ENCODE measurements at regions not wholly inside any gene's neighbourhood (a gene's known extent, or its start where the extent isn't known, plus 50 kb on each side); places are given as distances from the start of the nearest gene placed in this dataset.

- intact Hi-C loops (cut with DNase I) = no loop called here
- no peaks in the 10 kb centered on the region for H3K36me3 ChIP-seq
- no peak for TF ChIP-seq POLR2A (IDR thresholded peaks at IDR 0.05)
- TF ChIP-seq POLR2AphosphoS5 (IDR thresholded peaks at IDR 0.05) = no peak
- TF ChIP-seq EP300 (IDR thresholded peaks at IDR 0.05) = no peak
- no peaks in the 10 kb centered on the region for H3K4me1 ChIP-seq
- no peak overlapping the region for H3K27ac ChIP-seq
- 88% methylated on average over 13 of the region's 13 CpGs for WGBS, 2 donors
- peaks cover 0 to 14% (median 0%) of the 10 kb centered on the region in 3 donors for H3K27me3 ChIP-seq
- H3K9me3 ChIP-seq = no peaks in the 10 kb centered on the region
- no peak for DNase-seq
- H3K4me3 ChIP-seq = no peak overlapping the region
Observed at GRCh38 chr9:135015096-135015495, 72.4 kb upstream of the OLFM1 start.

DNA sequence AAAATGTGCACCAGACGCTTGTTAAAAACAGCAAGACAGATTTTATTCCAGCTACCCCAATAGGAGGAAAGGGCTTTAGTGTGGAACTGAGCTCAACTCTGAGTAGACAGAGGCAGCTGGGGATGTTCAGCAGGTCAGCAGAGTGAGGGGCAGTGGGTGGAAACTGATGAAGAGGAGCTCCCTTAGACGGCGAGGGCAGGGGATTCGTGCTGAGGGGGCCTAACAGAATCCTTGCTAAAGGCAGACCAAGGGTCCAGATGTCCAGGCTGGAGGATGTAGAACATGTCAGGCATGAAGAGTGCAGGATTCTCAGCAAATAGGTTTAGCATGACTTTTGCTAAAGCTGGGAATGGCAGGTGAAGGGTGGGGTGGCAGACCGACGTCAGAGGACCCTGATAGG is 71.9 kb upstream of the OLFM1 start:
- no peak for TF ChIP-seq CTCF (IDR thresholded peaks at IDR 0.05)
- no peaks in the 10 kb centered on the region for H3K9me3 ChIP-seq
- H3K36me3 ChIP-seq = no peaks in the 10 kb centered on the region
- no peak for DNase-seq
- intact Hi-C loops (cut with DNase I) = no loop called here
- WGBS, 2 donors = 73 to 74% methylated on average over 6 of the region's 6 CpGs
- no peak overlapping the region for H3K27ac ChIP-seq
- H3K4me3 ChIP-seq = no peak overlapping the region
- peaks cover 0 to 14% (median 0%) of the 10 kb centered on the region in 3 donors for H3K27me3 ChIP-seq
- no peaks in the 10 kb centered on the region for H3K4me1 ChIP-seq

DNA sequence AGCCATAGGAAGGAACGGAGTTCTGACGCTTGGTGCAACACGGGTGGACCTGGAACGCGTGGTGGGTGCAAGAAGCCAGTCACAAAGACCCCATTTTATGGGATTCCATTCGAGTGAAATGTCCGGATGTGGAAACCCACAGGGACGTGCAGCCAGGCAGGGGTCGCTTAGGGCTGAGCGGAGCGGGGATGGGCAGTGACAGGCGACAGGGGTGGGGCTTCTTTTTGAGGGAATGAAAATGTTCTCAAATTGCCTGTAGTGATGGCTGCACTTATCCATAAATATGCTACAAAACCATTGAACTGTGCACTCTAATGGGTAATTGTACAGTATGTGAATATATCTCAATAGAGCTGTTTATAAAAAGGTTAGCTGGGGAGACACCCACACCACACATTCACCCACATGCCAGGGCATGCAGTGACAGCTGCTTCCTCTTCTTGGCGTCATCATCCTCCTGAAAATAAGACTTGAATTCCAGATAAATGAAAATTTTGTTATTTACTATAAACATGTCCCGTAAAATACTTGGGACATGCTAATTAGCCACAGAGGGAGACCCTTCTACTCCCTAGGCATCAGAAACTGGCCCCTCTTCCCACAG is 71.3 kb upstream of the OLFM1 start:
- 79 to 82% methylated on average over 14 of the region's 14 CpGs for WGBS, 2 donors
- Histone ChIP-seq H3K27me3 (peaks cover 0 to 14% (median 0%) of the 10 kb centered on the region in 3 donors), H3K4me1 (no peaks in the 10 kb centered on the region), H3K27ac (no peak overlapping the region), H3K4me3 (no peak overlapping the region), H3K9me3 (no peaks in the 10 kb centered on the region), H3K36me3 (no peaks in the 10 kb centered on the region)
- no peak for TF ChIP-seq POLR2AphosphoS5 (IDR thresholded peaks at IDR 0.05)
- TF ChIP-seq CTCF (IDR thresholded peaks at IDR 0.05) = no peak
- TF ChIP-seq EP300 (IDR thresholded peaks at IDR 0.05) = no peak
- TF ChIP-seq POLR2A (IDR thresholded peaks at IDR 0.05) = no peak
- no peak for DNase-seq
- intact Hi-C loops (cut with DNase I) = no loop called here

- Histone ChIP-seq H3K9me3 (no peaks in the 10 kb centered on the region), H3K27me3 (peaks cover 0 to 14% (median 0%) of the 10 kb centered on the region in 3 donors), H3K36me3 (no peaks in the 10 kb centered on the region), H3K4me3 (no peak overlapping the region), H3K27ac (no peak overlapping the region), H3K4me1 (no peaks in the 10 kb centered on the region)
- DNase-seq = no peak
- WGBS, 2 donors = 65 to 84% methylated on average over 10 of the region's 10 CpGs
- TF ChIP-seq EP300 (IDR thresholded peaks at IDR 0.05) (no peak), CTCF (IDR thresholded peaks at IDR 0.05) (no peak), POLR2AphosphoS5 (IDR thresholded peaks at IDR 0.05) (no peak), POLR2A (IDR thresholded peaks at IDR 0.05) (no peak)
- intact Hi-C loops (cut with DNase I) = no loop called here
Observed at GRCh38 chr9:135016876-135017275, 70.6 kb upstream of the OLFM1 start.

DNA sequence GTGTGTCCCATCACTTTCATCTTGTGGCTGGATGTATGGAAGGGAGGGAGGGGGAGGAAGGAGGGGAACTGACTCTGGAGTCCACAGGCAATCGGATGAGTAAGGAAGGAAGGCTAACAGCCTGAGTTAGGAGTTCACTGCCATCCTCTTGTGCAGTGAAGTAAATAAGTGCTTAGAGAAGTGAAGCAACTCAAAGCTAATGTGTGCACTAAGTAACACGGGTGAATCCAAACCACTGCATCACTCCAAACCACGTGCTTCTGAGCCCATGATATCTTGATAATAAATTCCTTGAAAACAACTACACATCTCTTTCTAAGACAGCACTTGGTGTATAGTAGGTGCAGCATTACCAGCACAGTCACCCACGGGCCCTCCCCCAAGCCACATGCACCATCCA is 69.6 kb upstream of the OLFM1 start:
- intact Hi-C loops (cut with DNase I) = no loop called here
- no peaks in the 10 kb centered on the region for H3K36me3 ChIP-seq

More for the DNA sequence above, 69.6 kb upstream of the OLFM1 start:
- Histone ChIP-seq H3K4me1 (no peaks in the 10 kb centered on the region), H3K27me3 (peaks cover 0 to 12% (median 0%) of the 10 kb centered on the region in 3 donors), H3K9me3 (no peaks in the 10 kb centered on the region), H3K27ac (no peak overlapping the region), H3K4me3 (no peak overlapping the region)
- DNase-seq = no peak
- TF ChIP-seq CTCF (IDR thresholded peaks at IDR 0.05) (no peak), EP300 (IDR thresholded peaks at IDR 0.05) (no peak), POLR2A (IDR thresholded peaks at IDR 0.05) (no peak), POLR2AphosphoS5 (IDR thresholded peaks at IDR 0.05) (no peak)
- 44 to 66% methylated on average over 4 of the region's 4 CpGs for WGBS, 2 donors
